ENCODE measurements at regions not wholly inside any gene's neighbourhood (a gene's known extent, or its start where the extent isn't known, plus 50 kb on each side); places are given as distances from the start of the nearest gene placed in this dataset.

GRCh38 chr9:103485138-103485537, 490.0 kb downstream of the CYLC2 start:
- H4K20me1 ChIP-seq (ENCODE audit: low read length): no peaks in the 10 kb centered on the region
- H3K4me2 ChIP-seq (ENCODE audit: low read length): no peak overlapping the region
- no peaks in the 10 kb centered on the region for H3K4me1 ChIP-seq (ENCODE audit: insufficient read depth, low read length)
- BruUV-seq (replicated peaks): no TSS peak
- H3K27me3 ChIP-seq (ENCODE audit: low read length): no peaks in the 10 kb centered on the region
- DNase-seq: no peak
- no peak overlapping the region for H2AFZ ChIP-seq (ENCODE audit: low read length)
- H3K9me3 ChIP-seq (ENCODE audit: low read length): no peaks in the 10 kb centered on the region
- no peaks in the 10 kb centered on the region for H3K9me2 ChIP-seq (replicated peaks; ENCODE audit: low read length)
- H3F3A ChIP-seq (ENCODE audit: low read length, unreplicated experiment): no peaks in the 10 kb centered on the region
- H3K79me2 ChIP-seq (ENCODE audit: low read length): no peaks in the 10 kb centered on the region
- CTCF ChIA-PET: no interaction called here
- no peak for ATAC-seq
- no peaks in the 10 kb centered on the region for H3K36me3 ChIP-seq (ENCODE audit: low read depth, low read length)
- H3K27ac ChIP-seq (ENCODE audit: low read length): no peak overlapping the region
- H3K9ac ChIP-seq (ENCODE audit: low read length): no peak overlapping the region
- TF ChIP-seq EZH2 (IDR thresholded peaks at IDR 0.05; ENCODE audit: low read length, unreplicated experiment) (no peak), CTCF (conservative IDR thresholded peaks at IDR 0.05; ENCODE audit: low read depth, low read length) (no peak), EZH2phosphoT487 (IDR thresholded peaks at IDR 0.05; ENCODE audit: borderline replicate concordance, low read length) (no peak)
- intact Hi-C loops (cut with micrococcal nuclease): no loop called here
- POLR2A ChIA-PET (ENCODE audit: unreplicated experiment): no interaction called here
- no peak overlapping the region for H3K4me3 ChIP-seq (ENCODE audit: low read length)

GRCh38 chr9:103514767-103515166, 519.6 kb downstream of the CYLC2 start:
- H3K9me3 ChIP-seq (ENCODE audit: low read length): no peaks in the 10 kb centered on the region
- H2AFZ ChIP-seq (ENCODE audit: low read length): no peak overlapping the region
- H4K20me1 ChIP-seq (ENCODE audit: low read length): no peaks in the 10 kb centered on the region
- BruUV-seq (replicated peaks): no TSS peak
- no peak overlapping the region for H3K9ac ChIP-seq (ENCODE audit: low read length)
- H3K4me2 ChIP-seq (ENCODE audit: low read length): no peak overlapping the region
- POLR2A ChIA-PET (ENCODE audit: unreplicated experiment): no interaction called here
- H3K79me2 ChIP-seq (ENCODE audit: low read length): no peaks in the 10 kb centered on the region
- no peak overlapping the region for H3K4me3 ChIP-seq (ENCODE audit: low read length)
- ATAC-seq: no peak
- no peaks in the 10 kb centered on the region for H3K27me3 ChIP-seq (ENCODE audit: low read length)
- CTCF ChIA-PET: no interaction called here
- H3F3A ChIP-seq (ENCODE audit: low read length, unreplicated experiment): no peaks in the 10 kb centered on the region
- H3K36me3 ChIP-seq (ENCODE audit: low read depth, low read length): no peaks in the 10 kb centered on the region
- intact Hi-C loops (cut with micrococcal nuclease): no loop called here
- H3K27ac ChIP-seq (ENCODE audit: low read length): no peak overlapping the region
- no peak for DNase-seq
- H3K9me2 ChIP-seq (replicated peaks; ENCODE audit: low read length): no peaks in the 10 kb centered on the region
- H3K4me1 ChIP-seq (ENCODE audit: insufficient read depth, low read length): no peaks in the 10 kb centered on the region
- TF ChIP-seq EZH2phosphoT487 (IDR thresholded peaks at IDR 0.05; ENCODE audit: borderline replicate concordance, low read length): no peak
- TF ChIP-seq CTCF (conservative IDR thresholded peaks at IDR 0.05; ENCODE audit: low read depth, low read length): no peak
- TF ChIP-seq EZH2 (IDR thresholded peaks at IDR 0.05; ENCODE audit: low read length, unreplicated experiment): no peak

- no TSS peak for BruUV-seq (replicated peaks)
- Histone ChIP-seq H3F3A (ENCODE audit: low read length, unreplicated experiment) (no peaks in the 10 kb centered on the region), H3K9me2 (replicated peaks; ENCODE audit: low read length) (no peaks in the 10 kb centered on the region), H2AFZ (ENCODE audit: low read length) (no peak overlapping the region), H3K9me3 (ENCODE audit: low read length) (no peaks in the 10 kb centered on the region), H3K4me1 (ENCODE audit: insufficient read depth, low read length) (no peaks in the 10 kb centered on the region), H3K79me2 (ENCODE audit: low read length) (no peaks in the 10 kb centered on the region), H4K20me1 (ENCODE audit: low read length) (no peaks in the 10 kb centered on the region), H3K27me3 (ENCODE audit: low read length) (no peaks in the 10 kb centered on the region), H3K36me3 (ENCODE audit: low read depth, low read length) (no peaks in the 10 kb centered on the region), H3K9ac (ENCODE audit: low read length) (no peak overlapping the region), H3K27ac (ENCODE audit: low read length) (no peak overlapping the region), H3K4me2 (ENCODE audit: low read length) (no peak overlapping the region), H3K4me3 (ENCODE audit: low read length) (no peak overlapping the region)
- CTCF ChIA-PET: no interaction called here
- intact Hi-C loops (cut with micrococcal nuclease): no loop called here
- no peak for ATAC-seq
- POLR2A ChIA-PET (ENCODE audit: unreplicated experiment): no interaction called here
- DNase-seq: no peak
- TF ChIP-seq EZH2 (IDR thresholded peaks at IDR 0.05; ENCODE audit: low read length, unreplicated experiment) (no peak), EZH2phosphoT487 (IDR thresholded peaks at IDR 0.05; ENCODE audit: borderline replicate concordance, low read length) (no peak), CTCF (conservative IDR thresholded peaks at IDR 0.05; ENCODE audit: low read depth, low read length) (no peak)
Observed at GRCh38 chr9:103522409-103522808, 527.3 kb downstream of the CYLC2 start.
